ENCODE measurements at regions not wholly inside any gene's neighbourhood (a gene's known extent, or its start where the extent isn't known, plus 50 kb on each side); places are given as distances from the start of the nearest gene placed in this dataset.

DNA sequence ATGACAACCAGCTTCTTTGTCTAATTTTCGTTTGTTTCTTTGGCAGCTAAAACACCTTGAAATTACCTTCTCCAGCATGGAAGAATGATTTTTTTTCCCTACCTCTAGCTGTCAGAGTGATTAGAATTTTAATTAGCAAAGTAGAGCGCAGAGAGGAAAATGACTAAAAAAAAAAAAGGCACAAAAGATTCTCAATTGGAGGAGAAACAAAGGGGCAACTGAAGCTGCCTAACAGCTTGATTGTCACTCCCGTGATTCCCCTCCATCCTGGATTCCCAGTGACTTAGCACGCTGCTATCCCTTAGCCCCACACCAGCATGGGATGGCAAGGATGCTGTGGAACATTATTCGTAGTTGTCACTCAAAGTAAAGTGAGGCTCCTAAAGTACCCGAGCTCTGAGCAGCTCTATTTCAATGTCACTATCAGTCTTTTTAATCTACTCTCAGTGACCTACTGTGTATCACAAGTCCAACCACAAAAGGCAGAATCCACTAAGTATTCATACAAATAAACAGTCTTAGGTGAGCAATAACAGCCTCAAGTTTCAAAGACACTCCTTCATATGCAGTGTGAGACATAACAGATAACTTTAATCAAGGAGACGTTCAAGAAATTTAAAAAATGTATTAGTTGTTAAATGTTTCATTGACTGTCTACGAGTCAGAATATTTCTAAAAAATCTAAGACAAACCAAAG lies 710.0 kb upstream of the GRAMD2B start:
- Histone ChIP-seq H3K27ac (ENCODE audit: low read length) (no peak overlapping the region), H3K4me1 (ENCODE audit: insufficient read depth, low read length) (no peaks in the 10 kb centered on the region; the same call in 1 of the 2 replicates), H3K27me3 (ENCODE audit: low read length) (no peaks in the 10 kb centered on the region), H4K20me1 (ENCODE audit: low read length) (no peaks in the 10 kb centered on the region), H3K9ac (ENCODE audit: low read length) (no peak overlapping the region), H3K9me2 (replicated peaks; ENCODE audit: low read length) (no peaks in the 10 kb centered on the region), H3K36me3 (ENCODE audit: low read depth, low read length) (no peaks in the 10 kb centered on the region), H3K4me3 (ENCODE audit: low read length) (no peak overlapping the region), H2AFZ (ENCODE audit: low read length) (no peak overlapping the region), H3F3A (ENCODE audit: low read length, unreplicated experiment) (no peaks in the 10 kb centered on the region), H3K4me2 (ENCODE audit: low read length) (no peak overlapping the region), H3K79me2 (ENCODE audit: low read length) (no peaks in the 10 kb centered on the region), H3K9me3 (ENCODE audit: low read length) (no peaks in the 10 kb centered on the region)
- DNase-seq (no peak), ATAC-seq (no peak)
- ChIA-PET POLR2A (ENCODE audit: unreplicated experiment) (no interaction called here), CTCF (no interaction called here)
- intact Hi-C loops (cut with micrococcal nuclease) = no loop called here
- BruUV-seq (replicated peaks) = no TSS peak
- TF ChIP-seq EZH2phosphoT487 (IDR thresholded peaks at IDR 0.05; ENCODE audit: borderline replicate concordance, low read length) = no peak
- no peak for TF ChIP-seq EZH2 (IDR thresholded peaks at IDR 0.05; ENCODE audit: low read length, unreplicated experiment)

- intact Hi-C loops (cut with micrococcal nuclease) = no loop called here
- H4K20me1 ChIP-seq (ENCODE audit: low read length) = no peaks in the 10 kb centered on the region
- H3K36me3 ChIP-seq (ENCODE audit: low read depth, low read length) = no peaks in the 10 kb centered on the region
- no peaks in the 10 kb centered on the region for H3K9me2 ChIP-seq (replicated peaks; ENCODE audit: low read length)
- no peak overlapping the region for H3K9ac ChIP-seq (ENCODE audit: low read length)
- H3K9me3 ChIP-seq (ENCODE audit: low read length) = no peaks in the 10 kb centered on the region
- ATAC-seq = no peak
- TF ChIP-seq EZH2phosphoT487 (IDR thresholded peaks at IDR 0.05; ENCODE audit: borderline replicate concordance, low read length) (no peak), EZH2 (IDR thresholded peaks at IDR 0.05; ENCODE audit: low read length, unreplicated experiment) (no peak)
- TF ChIP-seq, protein P1, sequence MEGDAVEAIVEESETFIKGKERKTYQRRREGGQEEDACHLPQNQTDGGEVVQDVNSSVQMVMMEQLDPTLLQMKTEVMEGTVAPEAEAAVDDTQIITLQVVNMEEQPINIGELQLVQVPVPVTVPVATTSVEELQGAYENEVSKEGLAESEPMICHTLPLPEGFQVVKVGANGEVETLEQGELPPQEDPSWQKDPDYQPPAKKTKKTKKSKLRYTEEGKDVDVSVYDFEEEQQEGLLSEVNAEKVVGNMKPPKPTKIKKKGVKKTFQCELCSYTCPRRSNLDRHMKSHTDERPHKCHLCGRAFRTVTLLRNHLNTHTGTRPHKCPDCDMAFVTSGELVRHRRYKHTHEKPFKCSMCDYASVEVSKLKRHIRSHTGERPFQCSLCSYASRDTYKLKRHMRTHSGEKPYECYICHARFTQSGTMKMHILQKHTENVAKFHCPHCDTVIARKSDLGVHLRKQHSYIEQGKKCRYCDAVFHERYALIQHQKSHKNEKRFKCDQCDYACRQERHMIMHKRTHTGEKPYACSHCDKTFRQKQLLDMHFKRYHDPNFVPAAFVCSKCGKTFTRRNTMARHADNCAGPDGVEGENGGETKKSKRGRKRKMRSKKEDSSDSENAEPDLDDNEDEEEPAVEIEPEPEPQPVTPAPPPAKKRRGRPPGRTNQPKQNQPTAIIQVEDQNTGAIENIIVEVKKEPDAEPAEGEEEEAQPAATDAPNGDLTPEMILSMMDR (conservative IDR thresholded peaks at IDR 0.05; ENCODE audit: low read depth, low read length) = no peak
- no peak overlapping the region for H2AFZ ChIP-seq (ENCODE audit: low read length)
- no peak for DNase-seq
- no TSS peak for BruUV-seq (replicated peaks)
- no peaks in the 10 kb centered on the region for H3K27me3 ChIP-seq (ENCODE audit: low read length)
- H3K4me3 ChIP-seq (ENCODE audit: low read length) = no peak overlapping the region
- H3F3A ChIP-seq (ENCODE audit: low read length, unreplicated experiment) = no peaks in the 10 kb centered on the region
- no peak overlapping the region for H3K4me2 ChIP-seq (ENCODE audit: low read length)
- ChIA-PET POLR2A (ENCODE audit: unreplicated experiment) (no interaction called here), CTCF (no interaction called here)
- no peaks in the 10 kb centered on the region for H3K79me2 ChIP-seq (ENCODE audit: low read length)
- H3K27ac ChIP-seq (ENCODE audit: low read length) = no peak overlapping the region
- H3K4me1 ChIP-seq (ENCODE audit: insufficient read depth, low read length) = no peaks in the 10 kb centered on the region; the same call in 1 of the 2 replicates
These were observed 708.0 kb upstream of the GRAMD2B start for GRCh38 chr5:125715216-125715615.

- intact Hi-C loops (cut with micrococcal nuclease) = no loop called here
- H3K79me2 ChIP-seq (ENCODE audit: low read length) = no peaks in the 10 kb centered on the region
- H3K9me2 ChIP-seq (replicated peaks; ENCODE audit: low read length) = no peaks in the 10 kb centered on the region
- no peaks in the 10 kb centered on the region for H4K20me1 ChIP-seq (ENCODE audit: low read length)
- H3K4me1 ChIP-seq (ENCODE audit: insufficient read depth, low read length) = no peaks in the 10 kb centered on the region; the same call in 1 of the 2 replicates
- TF ChIP-seq EZH2phosphoT487 (IDR thresholded peaks at IDR 0.05; ENCODE audit: borderline replicate concordance, low read length) (no peak), EZH2 (IDR thresholded peaks at IDR 0.05; ENCODE audit: low read length, unreplicated experiment) (no peak)
- TF ChIP-seq, protein P1 (conservative IDR thresholded peaks at IDR 0.05; ENCODE audit: low read depth, low read length) = no peak
- ChIA-PET POLR2A (ENCODE audit: unreplicated experiment) (no interaction called here), CTCF (no interaction called here)
- no peak overlapping the region for H3K27ac ChIP-seq (ENCODE audit: low read length)
- no peak overlapping the region for H3K9ac ChIP-seq (ENCODE audit: low read length)
- no peak overlapping the region for H3K4me3 ChIP-seq (ENCODE audit: low read length)
- no peaks in the 10 kb centered on the region for H3F3A ChIP-seq (ENCODE audit: low read length, unreplicated experiment)
- no peak overlapping the region for H2AFZ ChIP-seq (ENCODE audit: low read length)
- no peaks in the 10 kb centered on the region for H3K27me3 ChIP-seq (ENCODE audit: low read length)
- DNase-seq = peak; percentile 41
- no peaks in the 10 kb centered on the region for H3K9me3 ChIP-seq (ENCODE audit: low read length)
- ATAC-seq = peak; percentile 82
- no TSS peak for BruUV-seq (replicated peaks)
- no peak overlapping the region for H3K4me2 ChIP-seq (ENCODE audit: low read length)
- H3K36me3 ChIP-seq (ENCODE audit: low read depth, low read length) = no peaks in the 10 kb centered on the region
These were observed 706.0 kb upstream of the GRAMD2B start for GRCh38 chr5:125717209-125717608.
